Ishikawa (cell line): ENCODE measurements at regions not wholly inside any gene's neighbourhood (a gene's known extent, or its start where the extent isn't known, plus 50 kb on each side); places are given as distances from the start of the nearest gene placed in this dataset.

Experiments used
- CEBPB ChIP-seq: IDR thresholded peaks from 2 replicates; pipeline ENCODE4 v1.6.1; 2012
- CREB1 ChIP-seq: IDR thresholded peaks from 2 replicates; pipeline ENCODE4 v1.6.1; 2012; ENCODE audit warnings: low read depth
- FOXM1 ChIP-seq: IDR thresholded peaks from 2 replicates; pipeline ENCODE4 v1.6.1; 2012; ENCODE audit warnings: low read depth, borderline replicate concordance
- MAX ChIP-seq: IDR thresholded peaks from 2 replicates; pipeline ENCODE4 v1.6.1; 2012
- REST ChIP-seq: IDR thresholded peaks from 2 replicates; pipeline ENCODE4 v1.6.1; 2012; ENCODE audit warnings: low read depth, mild to moderate bottlenecking
- TAF1 ChIP-seq: IDR thresholded peaks from 2 replicates; pipeline ENCODE4 v1.6.1; 2012; ENCODE audit warnings: low read depth, mild to moderate bottlenecking
- TCF12 ChIP-seq: IDR thresholded peaks from 2 replicates; pipeline ENCODE4 v1.6.1; 2012; ENCODE audit warnings: low read depth
- TEAD4 ChIP-seq: IDR thresholded peaks from 2 replicates; pipeline ENCODE4 v1.6.1; 2012
- ZBTB7A ChIP-seq: IDR thresholded peaks from 2 replicates; pipeline ENCODE4 v1.6.1; 2012; ENCODE audit warnings: low read depth

GRCh38 chr10:42972946-42973345 is 103.9 kb upstream of the RET start:
- TF ChIP-seq CEBPB (no peak), REST (no peak), ZBTB7A (no peak), CREB1 (no peak), FOXM1 (no peak), TAF1 (no peak), MAX (no peak), TCF12 (no peak), TEAD4 (no peak)
